Mesenchymal stem cell (in vitro differentiated cells and primary cell): ENCODE measurements at regions not wholly inside any gene's neighbourhood (a gene's known extent, or its start where the extent isn't known, plus 50 kb on each side); places are given as distances from the start of the nearest gene placed in this dataset.
"Not testable (repeated sequence)": the region's sequence is repeated elsewhere in the genome, so short reads cannot be mapped to it uniquely, and the experiment has no call there.

ENCODE experiments used
- DNase-seq: peaks from one replicate; pipeline ENCODE4 v3.0.0-alpha.2; 2013
- H2AFZ ChIP-seq: one replicate; pipeline ENCODE4 v1.6.1; 2013; ENCODE audit warnings: low read depth, mild to moderate bottlenecking, control low read depth, inconsistent platforms, low read length, moderate library complexity
- H2AK5ac ChIP-seq: 2 replicates; pipeline ENCODE4 v1.6.1; 2013; ENCODE audit warnings: low read length, moderate library complexity, mild to moderate bottlenecking, inconsistent platforms; ENCODE audit not compliant: severe bottlenecking
- H2BK120ac ChIP-seq: one replicate; pipeline ENCODE4 v1.6.1; 2013; ENCODE audit warnings: low read depth, mild to moderate bottlenecking, inconsistent platforms, low read length, moderate library complexity
- H2BK12ac ChIP-seq, 2 experiments: one replicate each; pipeline ENCODE4 v1.6.1; 2013; ENCODE audit warnings: inconsistent platforms in 2 of 2, low read length in 2 of 2, mild to moderate bottlenecking in 2 of 2, moderate library complexity in 2 of 2, control low read depth in 1 of 2
- H2BK15ac ChIP-seq: one replicate; pipeline ENCODE4 v1.6.1; 2013; ENCODE audit warnings: mild to moderate bottlenecking, low read depth, inconsistent platforms; ENCODE audit not compliant: poor library complexity, severe bottlenecking
- H2BK5ac ChIP-seq: 2 replicates; pipeline ENCODE4 v1.6.1; 2013; ENCODE audit warnings: low read depth, mild to moderate bottlenecking, low read length, control low read depth, inconsistent platforms; ENCODE audit not compliant: poor library complexity, severe bottlenecking
- H3K14ac ChIP-seq, 2 experiments: one replicate each; pipeline ENCODE4 v1.6.1; 2013; ENCODE audit warnings: inconsistent platforms in 2 of 2, low read length in 2 of 2, control low read depth in 1 of 2, mild to moderate bottlenecking in 1 of 2, moderate library complexity in 1 of 2
- H3K18ac ChIP-seq, 2 experiments: one replicate each; pipeline ENCODE4 v1.6.1; 2013; ENCODE audit warnings: inconsistent platforms in 2 of 2, low read length in 2 of 2, control low read depth in 1 of 2, low read depth in 1 of 2, mild to moderate bottlenecking in 1 of 2
- H3K23ac ChIP-seq, 2 experiments: one replicate each; pipeline ENCODE4 v1.6.1; 2013; ENCODE audit warnings: inconsistent platforms in 2 of 2, low read length in 2 of 2, mild to moderate bottlenecking in 2 of 2, moderate library complexity in 2 of 2, control low read depth in 1 of 2
- H3K27ac ChIP-seq: 2 replicates; pipeline ENCODE4 v1.5.1; 2013; ENCODE audit warnings: mild to moderate bottlenecking, moderate library complexity, low read length, control low read depth, inconsistent platforms; ENCODE audit not compliant: poor library complexity, severe bottlenecking
- H3K27me3 ChIP-seq, 2 experiments: 2 replicates each; pipeline versions ENCODE4 v1.6.1 to v1.7.0; 2013; ENCODE audit warnings: low read length in 2 of 2, mild to moderate bottlenecking in 2 of 2, moderate library complexity in 2 of 2, control low read depth in 1 of 2, inconsistent platforms in 1 of 2; ENCODE audit not compliant: control insufficient read depth in 1 of 2, insufficient read depth in 1 of 2
- H3K36me3 ChIP-seq, 2 experiments: 2 replicates each; pipeline versions ENCODE4 v1.6.1 to v1.7.0; 2013; ENCODE audit warnings: low read length in 2 of 2, control low read depth in 1 of 2, inconsistent platforms in 1 of 2, low read depth in 1 of 2, mild to moderate bottlenecking in 1 of 2; ENCODE audit not compliant: insufficient read depth in 2 of 2, control insufficient read depth in 1 of 2
- H3K4ac ChIP-seq, 2 experiments: one replicate each; pipeline ENCODE4 v1.6.1; 2013; ENCODE audit warnings: inconsistent platforms in 2 of 2, low read length in 2 of 2, mild to moderate bottlenecking in 2 of 2, moderate library complexity in 2 of 2, control low read depth in 1 of 2, low read depth in 1 of 2
- H3K4me1 ChIP-seq: 2 replicates; pipeline ENCODE4 v1.6.1; 2013; ENCODE audit warnings: low read depth, low read length, control low read depth; ENCODE audit not compliant: control insufficient read depth, insufficient read depth
- H3K4me2 ChIP-seq: 2 replicates; pipeline ENCODE4 v1.6.1; 2013; ENCODE audit warnings: low read length, mild to moderate bottlenecking, inconsistent platforms; ENCODE audit not compliant: poor library complexity, severe bottlenecking
- H3K4me3 ChIP-seq, 2 experiments: 2 replicates each; pipeline versions ENCODE4 v1.5.1 to v1.7.0; 2013; ENCODE audit warnings: low read length in 2 of 2, mild to moderate bottlenecking in 2 of 2, control low read depth in 1 of 2, low read depth in 1 of 2; ENCODE audit not compliant: insufficient read depth in 1 of 2
- H3K79me1 ChIP-seq: replicated peaks from 2 replicates; pipeline ENCODE4 v1.6.1; 2013; ENCODE audit warnings: mild to moderate bottlenecking, control low read depth, low read length, inconsistent platforms; ENCODE audit not compliant: poor library complexity, severe bottlenecking
- H3K9ac ChIP-seq: 2 replicates; pipeline ENCODE4 v1.7.0; 2013; ENCODE audit warnings: mild to moderate bottlenecking, low read length, moderate library complexity
- H3K9me3 ChIP-seq: 2 replicates; pipeline ENCODE4 v1.7.0; 2013; ENCODE audit warnings: mild to moderate bottlenecking, low read length; ENCODE audit not compliant: control insufficient read depth
- H4K8ac ChIP-seq: one replicate; pipeline ENCODE4 v1.6.1; 2013; ENCODE audit warnings: inconsistent platforms, mild to moderate bottlenecking, low read length, moderate library complexity
- H4K91ac ChIP-seq: one replicate; pipeline ENCODE4 v1.6.1; 2013; ENCODE audit warnings: mild to moderate bottlenecking, low read length, inconsistent platforms
- WGBS: methylation state at CpG from one replicate; pipeline ENCODE4 v1.1.7; 2013; ENCODE audit warnings: mixed read lengths; 5-methylcytosine and 5-hydroxymethylcytosine counted together

- Histone ChIP-seq H3K27ac (no peak overlapping the region), H4K91ac (no peak overlapping the region), H3K9ac (peak overlapping the region; percentile 60), H3K79me1 (no peaks in the 10 kb centered on the region), H2BK120ac (no peak overlapping the region), H3K9me3 (no peaks in the 10 kb centered on the region), H3K27me3 (no peaks in the 10 kb centered on the region), H2BK12ac (no peak overlapping the region), H3K4me1 (no peaks in the 10 kb centered on the region), H3K4me2 (no peak overlapping the region), H3K4me3 (no peak overlapping the region), H3K23ac (no peak overlapping the region), H3K36me3 (no peaks in the 10 kb centered on the region), H2AFZ (no peak overlapping the region), H3K18ac (no peak overlapping the region), H4K8ac (no peak overlapping the region), H2AK5ac (no peak overlapping the region), H3K14ac (no peak overlapping the region), H2BK5ac (no peak overlapping the region), H3K4ac (no peak overlapping the region), H2BK15ac (no peak overlapping the region)
- WGBS: 100% methylated on average over 1 of the region's 1 CpG
- DNase-seq: peak; percentile 1
Observed at GRCh38 chr16:75965504-75966374, 239.4 kb upstream of the CPHXL start.

GRCh38 chr16:75969120-75969519, 242.8 kb upstream of the CPHXL start:
- H3K4me2 ChIP-seq, H2BK5ac ChIP-seq, H3K9ac ChIP-seq, H3K23ac ChIP-seq, H4K8ac ChIP-seq, H3K4me3 ChIP-seq, H2AFZ ChIP-seq, H3K27me3 ChIP-seq, H2AK5ac ChIP-seq, H2BK15ac ChIP-seq, H3K27ac ChIP-seq, H4K91ac ChIP-seq, H3K36me3 ChIP-seq, H3K18ac ChIP-seq, H3K14ac ChIP-seq, H3K4ac ChIP-seq, H2BK120ac ChIP-seq, H3K4me1 ChIP-seq, DNase-seq, H3K9me3 ChIP-seq, H2BK12ac ChIP-seq, H3K79me1 ChIP-seq: not testable (repeated sequence)
- WGBS: 94% methylated on average over 6 of the region's 6 CpGs

DNA sequence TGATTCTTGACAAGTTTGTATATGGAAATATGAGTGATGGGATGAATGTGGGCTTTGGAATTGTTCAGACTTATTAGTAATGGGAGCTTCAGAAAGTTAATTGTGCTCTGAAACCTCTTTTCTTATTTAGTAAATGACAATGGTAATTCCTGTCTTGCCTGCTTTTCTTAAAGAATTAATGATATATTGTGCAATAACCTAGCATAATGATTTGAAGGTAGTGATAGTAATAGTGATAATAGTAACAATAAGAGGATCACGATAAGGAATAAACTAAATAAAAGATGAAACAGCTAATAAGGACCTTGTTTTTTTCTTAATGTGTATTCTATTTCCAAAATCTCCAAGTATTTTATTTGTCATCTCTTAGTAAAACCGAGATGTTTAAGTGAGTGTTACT, 245.0 kb upstream of the CPHXL start:
- no peak overlapping the region for H3K9ac ChIP-seq
- no peak overlapping the region for H3K4ac ChIP-seq
- WGBS: 100% methylated on average over 1 of the region's 2 CpGs
- no peak overlapping the region for H2BK120ac ChIP-seq
- H3K36me3 ChIP-seq: no peaks in the 10 kb centered on the region
- no peaks in the 10 kb centered on the region for H3K27me3 ChIP-seq
- H3K79me1 ChIP-seq: no peaks in the 10 kb centered on the region
- H4K91ac ChIP-seq: no peak overlapping the region
- H3K4me3 ChIP-seq: no peak overlapping the region
- H2BK15ac ChIP-seq: no peak overlapping the region
- no peaks in the 10 kb centered on the region for H3K9me3 ChIP-seq
- no peak overlapping the region for H2BK5ac ChIP-seq
- no peak overlapping the region for H3K18ac ChIP-seq
- H4K8ac ChIP-seq: no peak overlapping the region
- no peaks in the 10 kb centered on the region for H3K4me1 ChIP-seq
- no peak for DNase-seq
- no peak overlapping the region for H2AK5ac ChIP-seq
- H3K27ac ChIP-seq: no peak overlapping the region
- H2BK12ac ChIP-seq: no peak overlapping the region
- H3K14ac ChIP-seq: no peak overlapping the region
- H3K4me2 ChIP-seq: no peak overlapping the region
- H2AFZ ChIP-seq: no peak overlapping the region
- no peak overlapping the region for H3K23ac ChIP-seq

- Histone ChIP-seq H3K4me2 (no peak overlapping the region), H3K23ac (no peak overlapping the region), H3K36me3 (no peaks in the 10 kb centered on the region), H3K9me3 (peaks cover 39% of the 10 kb centered on the region), H2BK120ac (no peak overlapping the region), H2AK5ac (no peak overlapping the region), H3K14ac (no peak overlapping the region), H3K9ac (no peak overlapping the region), H2AFZ (no peak overlapping the region), H2BK15ac (no peak overlapping the region), H3K4ac (no peak overlapping the region), H3K4me1 (no peaks in the 10 kb centered on the region), H3K27me3 (no peaks in the 10 kb centered on the region), H3K18ac (no peak overlapping the region), H3K27ac (no peak overlapping the region), H2BK12ac (no peak overlapping the region), H3K79me1 (no peaks in the 10 kb centered on the region), H2BK5ac (no peak overlapping the region), H3K4me3 (no peak overlapping the region), H4K8ac (no peak overlapping the region), H4K91ac (no peak overlapping the region)
- DNase-seq: no peak
Observed at GRCh38 chr16:75983296-75983695, 257.0 kb upstream of the CPHXL start.
